ENCODE measurements at regions not wholly inside any gene's neighbourhood (a gene's known extent, or its start where the extent isn't known, plus 50 kb on each side); places are given as distances from the start of the nearest gene placed in this dataset.

- H2AFZ ChIP-seq (replicated peaks; ENCODE audit: low read length, poor library complexity) = no peak overlapping the region
Observed at GRCh38 chr2:133777574-133777960, 209.3 kb upstream of the NCKAP5 start.

More at GRCh38 chr2:133777574-133777960, 209.3 kb upstream of the NCKAP5 start:
- no peaks in the 10 kb centered on the region for H4K20me1 ChIP-seq (ENCODE audit: insufficient read depth, low read length)
- intact Hi-C loops (cut with micrococcal nuclease) (no loop called here), dilution Hi-C loops (cut with HindIII; ENCODE audit: low sequenced_read_pairs, unreplicated experiment) (no loop called here), in situ Hi-C loops (cut with MboI; ENCODE audit: low sequenced_read_pairs) (no loop called here)
- H3K9me1 ChIP-seq (ENCODE audit: insufficient read depth, low read length) = 0 out of 2 replicates have a peak, but pooled peaks cover 3% of the 10 kb centered on the region
- no peak overlapping the region; the same call in 1 of the 2 replicates for H3K14ac ChIP-seq (replicated peaks; ENCODE audit: low read depth, low read length)
- TF ChIP-seq, protein P1, sequence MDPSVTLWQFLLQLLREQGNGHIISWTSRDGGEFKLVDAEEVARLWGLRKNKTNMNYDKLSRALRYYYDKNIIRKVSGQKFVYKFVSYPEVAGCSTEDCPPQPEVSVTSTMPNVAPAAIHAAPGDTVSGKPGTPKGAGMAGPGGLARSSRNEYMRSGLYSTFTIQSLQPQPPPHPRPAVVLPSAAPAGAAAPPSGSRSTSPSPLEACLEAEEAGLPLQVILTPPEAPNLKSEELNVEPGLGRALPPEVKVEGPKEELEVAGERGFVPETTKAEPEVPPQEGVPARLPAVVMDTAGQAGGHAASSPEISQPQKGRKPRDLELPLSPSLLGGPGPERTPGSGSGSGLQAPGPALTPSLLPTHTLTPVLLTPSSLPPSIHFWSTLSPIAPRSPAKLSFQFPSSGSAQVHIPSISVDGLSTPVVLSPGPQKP (IDR thresholded peaks at IDR 0.05; ENCODE audit: borderline replicate concordance, low read depth, low read length) = no peak
- no peak for TF ChIP-seq CEBPB (IDR thresholded peaks at IDR 0.05; ENCODE audit: low read depth, low read length)
- TF ChIP-seq NFE2L2 (IDR thresholded peaks at IDR 0.05; ENCODE audit: low read depth, low read length) = no peak
- TF ChIP-seq FOS (IDR thresholded peaks at IDR 0.05; ENCODE audit: low read depth, low read length) = no peak
- TF ChIP-seq, protein P2, sequence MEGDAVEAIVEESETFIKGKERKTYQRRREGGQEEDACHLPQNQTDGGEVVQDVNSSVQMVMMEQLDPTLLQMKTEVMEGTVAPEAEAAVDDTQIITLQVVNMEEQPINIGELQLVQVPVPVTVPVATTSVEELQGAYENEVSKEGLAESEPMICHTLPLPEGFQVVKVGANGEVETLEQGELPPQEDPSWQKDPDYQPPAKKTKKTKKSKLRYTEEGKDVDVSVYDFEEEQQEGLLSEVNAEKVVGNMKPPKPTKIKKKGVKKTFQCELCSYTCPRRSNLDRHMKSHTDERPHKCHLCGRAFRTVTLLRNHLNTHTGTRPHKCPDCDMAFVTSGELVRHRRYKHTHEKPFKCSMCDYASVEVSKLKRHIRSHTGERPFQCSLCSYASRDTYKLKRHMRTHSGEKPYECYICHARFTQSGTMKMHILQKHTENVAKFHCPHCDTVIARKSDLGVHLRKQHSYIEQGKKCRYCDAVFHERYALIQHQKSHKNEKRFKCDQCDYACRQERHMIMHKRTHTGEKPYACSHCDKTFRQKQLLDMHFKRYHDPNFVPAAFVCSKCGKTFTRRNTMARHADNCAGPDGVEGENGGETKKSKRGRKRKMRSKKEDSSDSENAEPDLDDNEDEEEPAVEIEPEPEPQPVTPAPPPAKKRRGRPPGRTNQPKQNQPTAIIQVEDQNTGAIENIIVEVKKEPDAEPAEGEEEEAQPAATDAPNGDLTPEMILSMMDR (conservative IDR thresholded peaks at IDR 0.05; ENCODE audit: low read depth, low read length) = no peak
- no peak for TF ChIP-seq POLR2A (IDR thresholded peaks at IDR 0.05; ENCODE audit: low read depth, low read length)
- TF ChIP-seq USF2 (IDR thresholded peaks at IDR 0.05; ENCODE audit: low read depth, low read length) = no peak
- TF ChIP-seq BHLHE40 (IDR thresholded peaks at IDR 0.05; ENCODE audit: low read depth, low read length) = no peak
- TF ChIP-seq RFX5 (IDR thresholded peaks at IDR 0.05; ENCODE audit: low read depth, low read length) = no peak
- no peak for TF ChIP-seq MXI1 (IDR thresholded peaks at IDR 0.05; ENCODE audit: borderline replicate concordance, low read depth, low read length)
- no peak for TF ChIP-seq MAZ (IDR thresholded peaks at IDR 0.05; ENCODE audit: borderline replicate concordance, low read depth, low read length)
- TF ChIP-seq RAD21 (IDR thresholded peaks at IDR 0.05; ENCODE audit: low read length) = no peak
- no peak for TF ChIP-seq RCOR1 (IDR thresholded peaks at IDR 0.05; ENCODE audit: insufficient replicate concordance, low read length)
- no peak for TF ChIP-seq SMC3 (IDR thresholded peaks at IDR 0.05; ENCODE audit: low read depth, low read length)
- TF ChIP-seq CHD1 (IDR thresholded peaks at IDR 0.05; ENCODE audit: low read depth, low read length) = no peak
- peaks cover 6% of the 10 kb centered on the region for H3K4me1 ChIP-seq (ENCODE audit: control insufficient read depth, insufficient read depth, low read length)
- no peak overlapping the region for H2BK5ac ChIP-seq (ENCODE audit: low read depth, low read length, poor library complexity, severe bottlenecking)
- WGBS, 2 experiments (ENCODE audit: extremely low coverage in 2 of 2, insufficient read length in 1 of 2) = no CpG with 5 or more reads among the region's 7 CpGs
- H3K79me1 ChIP-seq (ENCODE audit: low read depth in 1 of 2, low read length in 2 of 2) = peaks cover 0 to 8% of the 10 kb centered on the region in 2 experiments; a peak in 1 of 4 replicates
- H3K9me3 ChIP-seq (ENCODE audit: control insufficient read depth, insufficient read depth, low read length) = peaks cover under 1% of the 10 kb centered on the region; the same call in 1 of the 2 replicates
- H3K18ac ChIP-seq (ENCODE audit: low read depth, low read length) = 0 out of 2 replicates have a peak overlapping the region, but pooled peaks have one; percentile 38
- no peaks in the 10 kb centered on the region for H3K27me3 ChIP-seq (ENCODE audit: control insufficient read depth, insufficient read depth, low read length)
- H2BK20ac ChIP-seq (ENCODE audit: low read depth, low read length) = 0 out of 2 replicates have a peak overlapping the region, but pooled peaks have one; percentile 2
- peak overlapping the region in 1 of 2 experiments; percentile 20; a peak in 2 of 4 replicates for H4K8ac ChIP-seq (ENCODE audit: low read depth in 2 of 2, low read length in 2 of 2)
- no peak for DNase-seq
- H4K5ac ChIP-seq (ENCODE audit: low read depth, low read length) = peak overlapping the region; percentile 27; the same call in 1 of the 2 replicates
- H2AK9ac ChIP-seq (replicated peaks; ENCODE audit: low read depth, low read length, poor library complexity) = no peak overlapping the region
- no peak overlapping the region for H3K56ac ChIP-seq (ENCODE audit: extremely low read depth, insufficient read depth, low read length)
- no peak overlapping the region for H3K9ac ChIP-seq (ENCODE audit: low read depth, low read length)
- ATAC-seq (ENCODE audit: low read depth) = no peak
- H3K36me3 ChIP-seq (ENCODE audit: control insufficient read depth, insufficient read depth, low read length) = no peaks in the 10 kb centered on the region
- 0 out of 3 replicates have a peak overlapping the region, but pooled peaks have one; percentile 35 for H2BK15ac ChIP-seq (ENCODE audit: low read depth, low read length)
- no peak overlapping the region for H3K23ac ChIP-seq (ENCODE audit: low read depth, low read length)
- no TSS peak for BruUV-seq (replicated peaks)
- peak overlapping the region; percentile 20; the same call in 1 of the 2 replicates for H2AK5ac ChIP-seq (ENCODE audit: low read depth, low read length)
- H3K4me3 ChIP-seq (ENCODE audit: insufficient read depth, low read depth, low read length) = no peak overlapping the region
- peak overlapping the region; percentile 5 for H4K91ac ChIP-seq (ENCODE audit: insufficient read depth, low read depth, low read length)
- 0 out of 2 replicates have a peak overlapping the region, but pooled peaks have one; percentile 27 for H2BK120ac ChIP-seq (ENCODE audit: low read depth, low read length)
- H3K4ac ChIP-seq (ENCODE audit: low read depth, low read length) = peak overlapping the region; percentile 68
- no peak overlapping the region for H3K4me2 ChIP-seq (ENCODE audit: low read depth, low read length)
- H3K27ac ChIP-seq (ENCODE audit: insufficient read depth, low read length) = no peak overlapping the region
- ChIA-PET CTCF (no interaction called here), POLR2A (ENCODE audit: unreplicated experiment) (no interaction called here)
